C1 segment of cervical spinal cord (tissue), 14 donors: ENCODE measurements at regions not wholly inside any gene's neighbourhood (a gene's known extent, or its start where the extent isn't known, plus 50 kb on each side); places are given as distances from the start of the nearest gene placed in this dataset.

Experiments used
- DNase-seq, 14 donors: peaks; one replicate each; lab custom pipeline; 2025; lab: John Stamatoyannopoulos, UW

GRCh38 chr3:43894176-43895049 is 203.7 kb downstream of the ABHD5 start:
- DNase-seq, result peak in 9 of 14 donors; percentile 6 to 70 (median 28)

- no peak for DNase-seq
Observed at GRCh38 chr3:43895573-43895972, 204.8 kb downstream of the ABHD5 start.

GRCh38 chr3:43902415-43902814 is 211.7 kb downstream of the ABHD5 start:
- no peak for DNase-seq

GRCh38 chr3:43905157-43905556 is 214.4 kb downstream of the ABHD5 start:
- no peak for DNase-seq

- peak in 1 of 14 donors; percentile 48 for DNase-seq
Observed at GRCh38 chr3:43906849-43907507, 216.2 kb downstream of the ABHD5 start.

GRCh38 chr3:43907508-43907858 is 216.7 kb downstream of the ABHD5 start:
- DNase-seq, result no peak

- no peak for DNase-seq
Observed at GRCh38 chr3:43908456-43908855, 217.7 kb downstream of the ABHD5 start.

- peak in 1 of 14 donors; percentile 28 for DNase-seq
Observed at GRCh38 chr3:43909149-43909548, 218.4 kb downstream of the ABHD5 start.

GRCh38 chr3:43910750-43911149 is 220.0 kb downstream of the ABHD5 start:
- no peak for DNase-seq

GRCh38 chr3:43913036-43913948 is 222.6 kb downstream of the ABHD5 start:
- no peak for DNase-seq

GRCh38 chr3:43914269-43914668 is 223.5 kb downstream of the ABHD5 start:
- no peak for DNase-seq

- no peak for DNase-seq
Observed at GRCh38 chr3:43915546-43915945, 224.8 kb downstream of the ABHD5 start.

- no peak for DNase-seq
Observed at GRCh38 chr3:43917361-43917760, 226.6 kb downstream of the ABHD5 start.

GRCh38 chr3:43919029-43919428 is 228.3 kb downstream of the ABHD5 start:
- DNase-seq, result peak in 1 of 14 donors; percentile 4

GRCh38 chr3:43921056-43921648 is 230.4 kb downstream of the ABHD5 start:
- DNase-seq, result no peak

- no peak for DNase-seq
Observed at GRCh38 chr3:43922374-43922773, 231.6 kb downstream of the ABHD5 start.

- DNase-seq, result peak in 1 of 14 donors; percentile 44
Observed at GRCh38 chr3:43923104-43923882, 232.6 kb downstream of the ABHD5 start.

- no peak for DNase-seq
Observed at GRCh38 chr3:43926055-43926454, 235.3 kb downstream of the ABHD5 start.

- DNase-seq, result no peak
Observed at GRCh38 chr3:43932921-43933320, 242.2 kb downstream of the ABHD5 start.

GRCh38 chr3:43948013-43948412 is 257.3 kb downstream of the ABHD5 start:
- DNase-seq, result no peak

- DNase-seq, result no peak
Observed at GRCh38 chr3:43949594-43949993, 258.9 kb downstream of the ABHD5 start.
